ENCODE measurements at regions not wholly inside any gene's neighbourhood (a gene's known extent, or its start where the extent isn't known, plus 50 kb on each side); places are given as distances from the start of the nearest gene placed in this dataset.
"Not testable (repeated sequence)": the region's sequence is repeated elsewhere in the genome, so short reads cannot be mapped to it uniquely, and the experiment has no call there.

DNA sequence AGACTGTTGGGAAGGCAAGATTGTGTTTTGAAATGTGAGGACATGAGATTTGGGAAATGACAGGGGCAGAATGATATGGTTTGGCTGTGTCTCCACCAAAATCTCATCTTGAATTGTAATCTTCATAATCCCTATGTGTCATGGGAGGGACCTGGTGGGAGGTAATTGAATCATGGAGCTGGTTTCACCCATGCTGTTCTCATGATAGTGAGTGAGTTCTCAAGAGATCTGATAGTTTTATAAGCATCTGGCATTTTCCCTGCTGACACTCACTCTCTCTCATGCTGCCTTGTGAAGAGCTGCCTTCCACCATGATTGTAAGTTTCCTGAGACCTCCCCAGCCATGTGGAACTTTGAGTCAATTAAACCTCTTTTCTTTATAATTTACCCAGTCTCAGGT lies 406.2 kb downstream of the KIF20B start:
- not testable (repeated sequence) for DNase-seq (ENCODE audit: low read depth in 2 of 3, low spot score in 2 of 3)

DNA sequence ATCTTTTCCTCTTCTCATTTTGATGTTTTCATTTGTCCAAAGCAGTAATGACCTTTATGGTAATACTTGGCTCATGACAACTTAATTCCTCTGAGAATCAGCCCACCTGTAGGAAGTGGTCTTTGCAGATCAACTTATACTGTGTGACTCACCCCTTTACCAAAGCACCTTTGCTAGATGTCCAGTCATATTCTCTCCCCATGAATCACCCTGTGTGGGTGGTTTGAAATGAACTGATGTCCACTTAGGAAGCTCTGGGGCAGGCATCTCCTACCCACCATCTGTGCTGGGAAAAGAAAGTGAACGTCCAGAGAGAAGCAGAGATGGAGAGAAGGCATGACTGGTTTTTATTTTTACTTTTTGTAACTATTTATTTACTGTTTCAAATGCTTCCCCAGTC lies 410.3 kb downstream of the KIF20B start:
- DNase-seq (ENCODE audit: low read depth in 2 of 3, low spot score in 2 of 3), result no peak

GRCh38 chr10:90112681-90113080 lies 411.3 kb downstream of the KIF20B start:
- no peak for DNase-seq (ENCODE audit: low read depth in 2 of 3, low spot score in 2 of 3)

GRCh38 chr10:90118567-90118966 lies 417.2 kb downstream of the KIF20B start:
- DNase-seq (ENCODE audit: low read depth in 2 of 3, low spot score in 2 of 3), result not testable (repeated sequence)

DNA sequence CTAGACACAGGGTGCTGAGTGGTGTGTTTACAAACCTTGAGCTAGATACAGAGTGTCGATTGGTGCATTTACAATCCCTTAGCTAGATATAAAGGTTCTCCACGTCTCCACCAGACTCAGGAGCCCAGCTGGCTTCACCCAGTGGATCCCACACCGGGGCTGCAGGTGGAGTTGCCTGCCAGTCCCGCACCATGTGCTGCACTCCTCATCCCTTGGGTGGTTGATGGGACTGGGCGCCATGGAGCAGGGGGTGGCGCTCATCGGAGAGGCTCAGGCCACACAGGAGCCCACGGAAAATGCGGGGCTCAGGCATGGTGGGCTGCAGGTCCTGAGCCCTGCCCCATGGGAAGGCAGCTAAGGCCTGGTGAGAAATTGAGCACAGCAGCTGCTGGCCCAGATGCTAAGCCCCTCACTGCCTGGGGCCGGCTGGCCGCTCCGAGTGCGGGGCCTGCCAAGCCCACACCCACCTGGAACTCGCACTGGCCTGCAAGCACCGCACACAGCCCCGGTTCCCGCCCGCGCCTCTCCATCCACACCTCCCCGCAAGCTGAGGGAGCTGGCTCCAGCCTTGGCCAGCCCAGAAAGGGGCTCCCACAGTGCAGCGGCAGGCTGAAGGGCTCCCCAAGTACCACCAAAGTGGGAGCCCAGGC lies 418.4 kb downstream of the KIF20B start:
- not testable (repeated sequence) for DNase-seq (ENCODE audit: low read depth in 2 of 3, low spot score in 2 of 3)

DNA sequence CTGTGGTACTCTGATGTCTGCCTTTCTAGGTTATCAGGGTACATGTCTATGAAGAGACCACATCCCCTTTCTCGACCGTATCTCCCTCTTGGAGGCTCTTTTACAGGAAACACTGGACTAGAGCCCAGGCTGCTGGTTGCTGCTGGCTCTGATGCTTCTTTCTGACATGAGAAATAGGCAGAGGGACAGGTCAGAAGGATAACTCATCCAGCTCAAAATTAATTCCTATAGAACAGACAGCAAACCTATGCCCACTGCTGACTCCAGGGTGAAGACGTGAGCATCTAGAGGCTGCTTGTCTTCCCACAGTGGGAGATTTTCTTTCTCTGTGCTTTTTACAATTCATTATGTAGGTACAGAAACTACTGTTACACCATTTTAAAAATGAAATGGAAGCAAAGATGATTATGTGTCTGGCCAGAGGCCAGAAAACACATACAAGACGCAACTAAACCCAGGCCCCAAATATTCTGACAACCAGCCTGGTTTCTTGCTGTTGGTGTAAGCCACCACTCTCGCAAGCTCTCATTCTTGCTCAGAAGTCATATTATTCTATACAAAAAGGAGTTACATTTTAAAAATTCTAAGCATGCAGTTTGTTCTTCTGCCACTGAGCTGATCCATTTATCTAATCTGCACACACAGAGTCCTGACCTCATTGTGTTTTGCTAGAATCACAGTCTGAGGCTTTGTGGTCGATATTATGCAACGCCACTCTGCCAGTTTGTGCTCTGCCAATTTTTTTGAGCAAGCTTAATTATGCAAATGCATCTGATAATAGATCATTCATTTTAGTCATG lies 424.3 kb downstream of the KIF20B start:
- no peak for DNase-seq (ENCODE audit: low read depth in 2 of 3, low spot score in 2 of 3)

GRCh38 chr10:90126256-90126595 lies 424.8 kb downstream of the KIF20B start:
- DNase-seq (ENCODE audit: low read depth in 2 of 3, low spot score in 2 of 3), result no peak

DNA sequence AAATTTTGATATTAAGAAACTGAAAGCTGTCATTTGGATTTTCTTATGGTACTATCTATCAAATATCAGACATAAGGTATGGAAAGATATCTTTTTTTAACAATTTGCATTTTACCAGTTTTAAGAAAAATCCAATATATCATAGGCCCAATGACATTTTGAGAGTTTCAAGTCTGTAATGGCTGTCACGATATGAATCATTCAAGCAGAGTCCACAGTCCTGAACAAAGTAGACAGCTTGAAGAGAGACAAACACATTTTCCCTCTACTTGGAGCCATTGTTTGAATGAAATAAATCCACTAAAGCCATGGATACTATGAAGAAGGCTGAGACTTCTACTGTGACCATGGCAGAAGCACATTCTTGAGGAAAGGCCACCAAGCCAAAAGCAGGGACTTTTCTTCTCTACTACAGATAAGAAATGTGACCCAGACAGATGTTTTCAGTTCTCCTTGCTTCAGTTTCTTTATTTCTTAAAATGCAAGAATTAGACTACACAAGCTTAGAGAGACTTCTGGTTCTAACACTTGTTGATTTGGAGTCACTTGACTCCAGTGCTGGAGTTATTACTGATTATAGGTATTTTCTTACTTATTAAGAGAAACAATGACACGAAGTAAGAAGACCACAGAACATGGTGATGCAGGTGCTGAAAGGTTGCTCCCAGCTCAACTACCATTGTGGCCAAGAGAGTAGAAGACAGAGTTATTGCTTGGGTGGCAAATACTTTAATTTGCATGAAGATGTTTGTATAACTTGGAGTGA lies 429.1 kb downstream of the KIF20B start:
- no peak for DNase-seq (ENCODE audit: low read depth in 2 of 3, low spot score in 2 of 3)

- DNase-seq (ENCODE audit: low read depth in 2 of 3, low spot score in 2 of 3), result no peak
These were observed 432.2 kb downstream of the KIF20B start for GRCh38 chr10:90133606-90134005.

DNA sequence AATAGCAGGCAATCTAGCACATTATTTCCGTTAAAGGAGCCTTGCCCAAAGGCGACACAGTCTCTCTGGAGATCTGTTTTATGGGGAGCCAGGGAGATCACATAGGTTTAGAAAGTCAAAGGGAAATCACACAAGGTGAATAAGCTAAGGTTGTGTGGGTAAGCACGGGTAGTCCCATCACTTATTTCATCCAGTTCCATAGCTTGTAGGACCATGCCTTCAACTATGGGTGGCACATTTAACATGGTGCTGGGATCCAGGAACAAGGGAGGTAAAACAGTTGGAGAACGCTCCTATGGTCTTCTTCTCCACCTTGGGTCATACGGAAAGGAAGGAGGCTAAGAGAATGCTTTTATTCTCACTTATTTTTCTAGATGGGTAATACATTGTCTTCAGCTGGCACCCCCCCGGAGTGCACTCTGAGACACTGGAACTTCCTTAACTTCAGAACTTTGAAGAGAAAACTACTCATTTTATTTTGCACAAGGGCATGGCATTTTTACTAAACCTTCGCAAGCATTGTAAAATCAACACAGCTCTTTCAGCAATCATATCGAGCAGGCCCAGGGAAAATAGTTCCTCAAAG lies 435.4 kb downstream of the KIF20B start:
- peak in 2 of 3 donors; percentile 9 to 17 for DNase-seq (ENCODE audit: low read depth in 2 of 3, low spot score in 2 of 3)

- DNase-seq (ENCODE audit: low read depth in 2 of 3, low spot score in 2 of 3), result no peak
These were observed 437.5 kb downstream of the KIF20B start for GRCh38 chr10:90138844-90139243.

- DNase-seq (ENCODE audit: low read depth in 2 of 3, low spot score in 2 of 3), result no peak
These were observed 440.4 kb downstream of the KIF20B start for GRCh38 chr10:90141791-90142190.

DNA sequence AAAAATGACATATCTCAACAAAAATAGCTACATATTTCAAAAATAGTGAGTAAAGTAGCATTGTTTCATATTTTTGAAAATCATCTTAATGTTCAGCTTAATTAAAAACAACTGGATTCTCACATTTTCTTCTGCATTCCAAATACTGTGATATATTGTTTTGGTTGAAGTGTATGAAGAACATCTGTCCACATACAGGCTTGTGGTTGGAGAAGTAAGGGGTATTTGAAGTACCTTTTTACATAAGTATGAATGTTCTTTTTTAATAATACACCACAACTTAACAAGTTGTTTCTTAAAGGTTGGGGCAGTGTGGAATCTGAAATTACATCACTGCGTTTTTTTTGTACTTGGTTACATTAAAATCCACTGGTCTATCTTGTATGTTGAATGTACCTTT lies 442.5 kb downstream of the KIF20B start:
- no peak for DNase-seq (ENCODE audit: low read depth in 2 of 3, low spot score in 2 of 3)

GRCh38 chr10:90148116-90148855 lies 446.9 kb downstream of the KIF20B start:
- no peak for DNase-seq (ENCODE audit: low read depth in 2 of 3, low spot score in 2 of 3)

GRCh38 chr10:90149563-90149962 lies 448.2 kb downstream of the KIF20B start:
- no peak for DNase-seq (ENCODE audit: low read depth in 2 of 3, low spot score in 2 of 3)

GRCh38 chr10:90162271-90162853 lies 461.0 kb downstream of the KIF20B start:
- DNase-seq (ENCODE audit: low read depth in 2 of 3, low spot score in 2 of 3), result no peak

GRCh38 chr10:90167174-90168064 lies 466.0 kb downstream of the KIF20B start:
- DNase-seq (ENCODE audit: low read depth in 2 of 3, low spot score in 2 of 3), result no peak

DNA sequence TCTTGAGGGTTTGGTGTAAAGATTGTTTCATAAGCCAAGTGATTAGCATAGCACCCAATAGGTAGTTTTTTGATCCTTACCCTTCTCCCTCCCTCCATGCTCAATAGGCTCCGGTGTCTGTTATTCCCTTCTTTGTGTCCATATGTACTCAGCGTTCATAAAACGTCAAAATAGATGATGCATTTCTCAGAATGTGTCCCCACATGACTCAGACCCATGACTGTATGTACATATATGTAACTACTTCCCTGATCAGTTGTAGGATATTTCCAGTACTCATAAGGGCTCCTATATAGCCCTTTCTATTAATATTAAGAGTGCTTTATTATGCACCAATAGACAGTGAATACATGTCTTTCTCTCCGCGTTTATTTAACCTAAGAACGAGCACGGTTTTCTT lies 466.9 kb downstream of the KIF20B start:
- no peak for DNase-seq (ENCODE audit: low read depth in 2 of 3, low spot score in 2 of 3)

- no peak for DNase-seq (ENCODE audit: low read depth in 2 of 3, low spot score in 2 of 3)
These were observed 469.8 kb downstream of the KIF20B start for GRCh38 chr10:90171014-90171722.

Data from hematopoietic multipotent progenitor cell (in vitro differentiated cells).